ENCODE measurements at regions not wholly inside any gene's neighbourhood (a gene's known extent, or its start where the extent isn't known, plus 50 kb on each side); places are given as distances from the start of the nearest gene placed in this dataset.

DNA sequence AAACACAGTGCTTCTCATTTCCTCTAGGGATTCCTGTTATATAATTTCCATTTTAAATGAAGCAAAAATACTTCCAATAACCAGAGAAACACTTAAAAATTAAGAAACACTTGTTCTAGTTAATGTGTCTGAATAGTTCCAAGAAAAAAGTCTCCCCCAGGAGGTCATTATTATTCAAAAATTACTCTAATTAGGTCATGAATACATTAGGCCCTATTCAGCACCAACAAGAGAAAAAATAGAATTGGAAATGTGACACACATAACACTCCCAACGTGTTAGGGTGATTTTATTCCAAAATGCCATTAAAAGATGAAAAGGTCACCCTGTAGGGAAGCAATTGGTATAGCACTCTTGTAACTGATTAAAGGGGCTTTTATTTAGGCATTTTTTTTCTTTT, 382.1 kb downstream of the TUSC7 start:
- Histone ChIP-seq H3K9me3 (no peaks in the 10 kb centered on the region), H3K4me1 (no peaks in the 10 kb centered on the region), H3K27ac (no peak overlapping the region), H3K27me3 (no peaks in the 10 kb centered on the region), H3K36me3 (no peaks in the 10 kb centered on the region), H3K4me3 (no peak overlapping the region)
- DNase-seq = no peak
- WGBS, 2 donors = 26 to 28% methylated on average over 1 of the region's 1 CpG
- TF ChIP-seq, protein P1, sequence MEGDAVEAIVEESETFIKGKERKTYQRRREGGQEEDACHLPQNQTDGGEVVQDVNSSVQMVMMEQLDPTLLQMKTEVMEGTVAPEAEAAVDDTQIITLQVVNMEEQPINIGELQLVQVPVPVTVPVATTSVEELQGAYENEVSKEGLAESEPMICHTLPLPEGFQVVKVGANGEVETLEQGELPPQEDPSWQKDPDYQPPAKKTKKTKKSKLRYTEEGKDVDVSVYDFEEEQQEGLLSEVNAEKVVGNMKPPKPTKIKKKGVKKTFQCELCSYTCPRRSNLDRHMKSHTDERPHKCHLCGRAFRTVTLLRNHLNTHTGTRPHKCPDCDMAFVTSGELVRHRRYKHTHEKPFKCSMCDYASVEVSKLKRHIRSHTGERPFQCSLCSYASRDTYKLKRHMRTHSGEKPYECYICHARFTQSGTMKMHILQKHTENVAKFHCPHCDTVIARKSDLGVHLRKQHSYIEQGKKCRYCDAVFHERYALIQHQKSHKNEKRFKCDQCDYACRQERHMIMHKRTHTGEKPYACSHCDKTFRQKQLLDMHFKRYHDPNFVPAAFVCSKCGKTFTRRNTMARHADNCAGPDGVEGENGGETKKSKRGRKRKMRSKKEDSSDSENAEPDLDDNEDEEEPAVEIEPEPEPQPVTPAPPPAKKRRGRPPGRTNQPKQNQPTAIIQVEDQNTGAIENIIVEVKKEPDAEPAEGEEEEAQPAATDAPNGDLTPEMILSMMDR (IDR thresholded peaks at IDR 0.05) = no peak
- TF ChIP-seq POLR2A (IDR thresholded peaks at IDR 0.05) = no peak
- intact Hi-C loops (cut with DNase I) = no loop called here

DNA sequence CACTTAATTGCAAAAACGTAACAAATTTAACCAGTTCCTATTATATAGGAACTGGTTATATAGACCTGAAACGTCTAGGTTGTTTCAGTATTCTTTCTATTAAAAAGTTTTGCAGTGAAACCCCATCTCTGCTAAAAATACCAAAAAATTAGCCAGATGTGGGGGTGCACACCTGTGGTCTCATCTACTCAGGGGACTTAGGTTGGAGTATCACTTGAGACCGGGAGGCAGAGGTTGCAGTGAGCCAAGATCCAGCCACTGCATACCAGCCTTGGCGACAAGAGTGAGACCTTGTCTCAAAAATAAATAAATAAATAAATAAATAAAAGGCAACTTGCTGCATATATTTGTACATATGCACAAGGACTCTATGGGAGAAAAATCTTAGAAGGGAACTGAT, 387.0 kb downstream of the TUSC7 start:
- Histone ChIP-seq H3K27ac (no peak overlapping the region), H3K4me3 (no peak overlapping the region), H3K36me3 (no peaks in the 10 kb centered on the region), H3K4me1 (no peaks in the 10 kb centered on the region), H3K27me3 (no peaks in the 10 kb centered on the region), H3K9me3 (no peaks in the 10 kb centered on the region)
- TF ChIP-seq, protein P1 (IDR thresholded peaks at IDR 0.05) = no peak
- WGBS, 2 donors = 70 to 77% methylated on average over 4 of the region's 4 CpGs
- no peak for DNase-seq
- intact Hi-C loops (cut with DNase I) = no loop called here

GRCh38 chr3:117097351-117097750, 387.8 kb downstream of the TUSC7 start:
- intact Hi-C loops (cut with DNase I) = no loop called here
- DNase-seq = no peak
- no peaks in the 10 kb centered on the region for H3K27me3 ChIP-seq
- no peak overlapping the region for H3K4me3 ChIP-seq
- H3K27ac ChIP-seq = no peak overlapping the region
- no peaks in the 10 kb centered on the region for H3K36me3 ChIP-seq
- H3K9me3 ChIP-seq = no peaks in the 10 kb centered on the region
- no peaks in the 10 kb centered on the region for H3K4me1 ChIP-seq
- TF ChIP-seq, protein P1 (IDR thresholded peaks at IDR 0.05) = no peak
- no peak for TF ChIP-seq POLR2A (IDR thresholded peaks at IDR 0.05)

DNA sequence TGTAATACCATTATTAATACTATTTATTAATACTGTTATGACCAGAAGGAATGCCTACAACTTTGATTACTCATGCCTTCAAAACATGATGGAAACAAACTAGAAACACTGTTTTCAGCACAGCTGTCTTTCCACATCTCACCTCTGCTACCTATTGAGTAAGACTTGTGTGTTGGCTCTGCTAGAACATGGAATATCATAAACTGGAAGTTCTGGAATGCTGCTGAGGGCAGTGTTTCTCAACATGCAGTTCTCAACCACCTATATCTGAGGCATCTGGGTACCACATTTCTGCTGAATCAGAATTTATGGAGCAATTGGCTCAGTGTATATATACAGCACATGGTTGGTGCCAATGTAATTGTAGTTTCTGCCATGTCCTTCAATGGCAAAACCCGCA, 392.1 kb downstream of the TUSC7 start:
- intact Hi-C loops (cut with DNase I) = no loop called here
- Histone ChIP-seq H3K9me3 (peaks cover 0 to 2% (median 0%) of the 10 kb centered on the region in 3 donors), H3K4me3 (no peak overlapping the region), H3K27me3 (no peaks in the 10 kb centered on the region), H3K27ac (no peak overlapping the region), H3K4me1 (no peaks in the 10 kb centered on the region), H3K36me3 (no peaks in the 10 kb centered on the region)
- DNase-seq = no peak
- 100% methylated on average over 1 of the region's 1 CpG; no CpG with 5 or more reads in 1 of the 2 donors for WGBS, 2 donors
- TF ChIP-seq POLR2A (IDR thresholded peaks at IDR 0.05) = no peak
- TF ChIP-seq, protein P1 (IDR thresholded peaks at IDR 0.05) = no peak

DNA sequence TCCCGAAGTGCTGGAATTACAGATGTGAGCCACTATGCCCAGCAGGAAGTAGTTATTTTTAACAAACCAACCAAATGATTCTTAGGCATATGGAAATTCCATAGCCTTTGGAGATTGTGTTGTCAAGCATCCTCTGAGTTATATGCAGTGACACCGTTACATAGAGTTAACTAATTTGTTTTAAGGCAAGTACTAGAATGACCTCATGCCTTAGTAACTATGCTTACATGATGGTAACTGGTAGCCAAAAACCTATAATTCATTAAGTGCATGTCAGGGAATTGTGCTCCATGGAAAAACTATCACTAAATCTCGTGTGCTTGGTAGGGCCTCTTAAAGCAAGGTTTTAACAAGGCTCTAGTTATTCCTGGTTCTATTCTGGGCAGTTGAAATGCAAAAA, 392.8 kb downstream of the TUSC7 start:
- DNase-seq = no peak

More for the DNA sequence above, 392.8 kb downstream of the TUSC7 start:
- Histone ChIP-seq H3K27me3 (no peaks in the 10 kb centered on the region), H3K4me1 (no peaks in the 10 kb centered on the region), H3K27ac (no peak overlapping the region), H3K4me3 (no peak overlapping the region), H3K9me3 (peaks cover 0 to 2% (median 0%) of the 10 kb centered on the region in 3 donors), H3K36me3 (no peaks in the 10 kb centered on the region)
- intact Hi-C loops (cut with DNase I) = no loop called here
- WGBS, 2 donors = 29 to 54% methylated on average over 2 to 3 of the region's 3 CpGs
- TF ChIP-seq, protein P1 (IDR thresholded peaks at IDR 0.05) = no peak
- no peak for TF ChIP-seq POLR2A (IDR thresholded peaks at IDR 0.05)
